GM06990 (cell line): ENCODE measurements at regions not wholly inside any gene's neighbourhood (a gene's known extent, or its start where the extent isn't known, plus 50 kb on each side); places are given as distances from the start of the nearest gene placed in this dataset.

Experiments used
- DNase-seq: peaks from one replicate; pipeline ENCODE4 v3.0.0-alpha.2; 2011; ENCODE audit not compliant: insufficient read length; ENCODE audit errors: extremely low read depth
- H3K27me3 ChIP-seq: replicated peaks from 2 replicates; pipeline ENCODE4 v1.6.0; 2011; ENCODE audit warnings: low read length; ENCODE audit not compliant: control insufficient read depth, insufficient read depth
- H3K36me3 ChIP-seq: 2 replicates; pipeline ENCODE4 v1.5.1; 2011; ENCODE audit warnings: low read length; ENCODE audit not compliant: control insufficient read depth, insufficient read depth
- H3K4me3 ChIP-seq: replicated peaks from 2 replicates; pipeline ENCODE4 v1.5.1; 2011; ENCODE audit warnings: low read depth, mild to moderate bottlenecking, control low read depth, low read length
- TF ChIP-seq, protein P1 (sequence below): IDR thresholded peaks from 2 replicates; pipeline ENCODE4 v1.5.1; 2011; ENCODE audit warnings: low read length, control low read depth, mild to moderate bottlenecking, inconsistent platforms; ENCODE audit not compliant: insufficient read depth, poor library complexity, severe bottlenecking

- TF ChIP-seq, protein P1, sequence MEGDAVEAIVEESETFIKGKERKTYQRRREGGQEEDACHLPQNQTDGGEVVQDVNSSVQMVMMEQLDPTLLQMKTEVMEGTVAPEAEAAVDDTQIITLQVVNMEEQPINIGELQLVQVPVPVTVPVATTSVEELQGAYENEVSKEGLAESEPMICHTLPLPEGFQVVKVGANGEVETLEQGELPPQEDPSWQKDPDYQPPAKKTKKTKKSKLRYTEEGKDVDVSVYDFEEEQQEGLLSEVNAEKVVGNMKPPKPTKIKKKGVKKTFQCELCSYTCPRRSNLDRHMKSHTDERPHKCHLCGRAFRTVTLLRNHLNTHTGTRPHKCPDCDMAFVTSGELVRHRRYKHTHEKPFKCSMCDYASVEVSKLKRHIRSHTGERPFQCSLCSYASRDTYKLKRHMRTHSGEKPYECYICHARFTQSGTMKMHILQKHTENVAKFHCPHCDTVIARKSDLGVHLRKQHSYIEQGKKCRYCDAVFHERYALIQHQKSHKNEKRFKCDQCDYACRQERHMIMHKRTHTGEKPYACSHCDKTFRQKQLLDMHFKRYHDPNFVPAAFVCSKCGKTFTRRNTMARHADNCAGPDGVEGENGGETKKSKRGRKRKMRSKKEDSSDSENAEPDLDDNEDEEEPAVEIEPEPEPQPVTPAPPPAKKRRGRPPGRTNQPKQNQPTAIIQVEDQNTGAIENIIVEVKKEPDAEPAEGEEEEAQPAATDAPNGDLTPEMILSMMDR, result no peak
- Histone ChIP-seq H3K36me3 (no peaks in the 10 kb centered on the region), H3K27me3 (no peaks in the 10 kb centered on the region), H3K4me3 (no peak overlapping the region)
- no peak for DNase-seq
Measured at GRCh38 chr3:40725031-40725430, 200.3 kb downstream of the ZNF621 start.

DNA sequence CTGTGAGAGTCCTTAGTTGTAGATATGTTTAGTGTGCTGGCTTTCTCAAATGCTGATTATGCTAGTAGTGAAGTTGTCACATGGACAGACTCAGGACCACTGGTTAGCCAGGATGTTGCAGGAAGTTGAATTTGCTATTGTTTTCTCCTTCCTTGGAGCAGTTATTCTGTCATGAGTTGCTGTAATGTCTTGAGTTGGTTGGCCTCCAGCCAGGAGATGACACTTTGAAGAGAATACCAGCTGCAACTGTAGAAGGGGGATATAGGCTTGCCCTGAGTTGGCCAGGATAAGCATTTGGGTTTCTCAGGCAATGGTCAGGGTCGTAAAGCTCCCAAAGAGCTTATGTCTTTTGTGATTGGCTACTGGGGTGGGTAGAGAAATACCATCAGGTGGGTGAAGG lies 206.7 kb downstream of the ZNF621 start:
- Histone ChIP-seq H3K4me3 (no peak overlapping the region), H3K27me3 (no peaks in the 10 kb centered on the region), H3K36me3 (no peaks in the 10 kb centered on the region)
- DNase-seq, result no peak
- TF ChIP-seq, protein P1, result no peak

DNA sequence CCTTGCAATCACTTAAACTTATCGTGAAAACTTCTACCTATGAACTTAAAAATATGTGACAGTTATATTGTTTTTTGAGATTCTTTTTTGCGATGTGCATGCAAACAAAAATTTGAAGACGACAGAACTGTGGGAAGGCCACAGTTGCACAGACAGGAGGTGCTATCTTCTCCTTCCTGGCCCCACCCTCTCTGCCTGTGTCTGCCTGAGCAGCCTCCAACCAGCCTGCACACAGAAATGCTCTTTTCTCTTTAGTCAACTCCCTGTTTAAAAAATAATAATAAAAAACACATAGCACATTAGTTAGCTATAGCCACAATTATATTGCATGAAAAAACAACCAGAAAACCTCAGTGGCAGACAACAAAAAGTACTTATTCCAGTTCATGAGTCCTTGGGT lies 212.2 kb downstream of the ZNF621 start:
- no peaks in the 10 kb centered on the region for H3K36me3 ChIP-seq
- TF ChIP-seq, protein P1, result no peak
- DNase-seq, result no peak
- H3K27me3 ChIP-seq, result no peaks in the 10 kb centered on the region
- H3K4me3 ChIP-seq, result no peak overlapping the region

DNA sequence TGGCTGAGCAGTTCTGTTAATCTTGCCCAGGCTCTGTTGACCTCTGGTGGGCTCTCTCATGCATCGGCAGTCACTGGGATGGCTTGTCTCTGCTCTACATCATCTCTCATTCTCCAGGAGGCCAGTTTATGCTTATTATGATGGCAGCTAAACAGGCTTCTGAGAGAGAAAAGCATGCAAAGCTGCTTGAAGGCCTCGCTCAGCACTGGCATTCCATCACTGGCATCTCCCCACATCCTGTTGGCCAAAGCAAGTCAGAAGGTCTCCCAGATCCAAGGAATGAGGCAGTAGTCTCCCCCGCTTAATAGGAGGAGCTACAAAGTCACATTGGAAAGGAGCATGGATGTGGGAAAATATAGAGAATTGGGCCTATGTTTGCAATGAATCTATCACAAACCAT lies 212.6 kb downstream of the ZNF621 start:
- Histone ChIP-seq H3K27me3 (no peaks in the 10 kb centered on the region), H3K4me3 (no peak overlapping the region), H3K36me3 (no peaks in the 10 kb centered on the region)
- no peak for DNase-seq
- TF ChIP-seq, protein P1, result no peak

DNA sequence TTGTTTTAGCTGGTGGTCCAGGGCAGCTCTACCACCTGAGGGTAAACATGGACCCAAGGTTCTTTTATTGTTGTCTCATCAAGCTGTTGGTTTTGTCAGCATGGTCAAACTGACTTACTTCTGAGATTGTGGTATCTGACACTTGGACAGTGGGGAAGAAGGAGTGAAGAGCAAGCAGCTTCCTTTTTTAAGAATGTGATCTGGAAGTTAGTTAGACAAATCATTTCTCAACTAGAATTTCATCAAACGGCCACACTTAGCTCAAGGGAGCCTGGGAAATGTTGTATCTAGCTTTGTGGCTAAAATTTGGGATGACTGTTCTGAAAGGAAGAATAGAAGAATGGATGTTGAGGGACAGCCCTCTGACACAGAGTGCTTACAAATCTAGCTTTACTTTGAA lies 215.2 kb downstream of the ZNF621 start:
- H3K36me3 ChIP-seq, result no peaks in the 10 kb centered on the region
- no peak overlapping the region for H3K4me3 ChIP-seq
- DNase-seq, result no peak
- H3K27me3 ChIP-seq, result no peaks in the 10 kb centered on the region
- TF ChIP-seq, protein P1, result no peak

GRCh38 chr3:40741729-40742128 lies 217.0 kb downstream of the ZNF621 start:
- TF ChIP-seq, protein P1, result no peak

More at GRCh38 chr3:40741729-40742128, 217.0 kb downstream of the ZNF621 start:
- no peak overlapping the region for H3K4me3 ChIP-seq
- no peaks in the 10 kb centered on the region for H3K36me3 ChIP-seq
- H3K27me3 ChIP-seq, result no peaks in the 10 kb centered on the region
- no peak for DNase-seq
